HCT116 (cell line): ENCODE measurements at regions not wholly inside any gene's neighbourhood (a gene's known extent, or its start where the extent isn't known, plus 50 kb on each side); places are given as distances from the start of the nearest gene placed in this dataset.

Source experiments
- ATAC-seq: fragments of 200-7000 bp; cut with Tn5 transposase; 2 replicates; pipeline ENCODE4 v1.9.1; 2020; ENCODE audit warnings: mild to moderate bottlenecking, moderate library complexity
- BruUV-seq: library from RNA; stranded (reverse); fragments of 400-500 nt; replicated peaks from 2 replicates; lab custom pipeline; 2021; lab: Mats Ljungman, UMichigan
- CTCF ChIA-PET: fragments of 300-600 bp; sonication (Branson Sonifier 250); formaldehyde crosslinking; loops from one replicate; lab custom pipeline; 2021; ENCODE audit warnings: antibody characterized with exemption; lab: Charles Lee
- POLR2A ChIA-PET: fragments of 300-600, 350-600 bp; sonication (Branson Sonifier 250); formaldehyde crosslinking; loops from one replicate; lab custom pipeline; 2021; ENCODE audit warnings: antibody characterized with exemption; lab: Charles Lee
- RAD21 ChIA-PET, 2 experiments: fragments of 300-600 bp; sonication (Branson Sonifier 250); formaldehyde crosslinking; loops; one replicate each; lab custom pipeline; 2023; ENCODE audit warnings: low total read pairs in 2 of 2; ENCODE audit not compliant: uncharacterized antibody in 2 of 2, unreplicated experiment in 2 of 2, low non-redundant PET in 1 of 2; lab: Charles Lee
- DNase-seq: peaks from one replicate; pipeline ENCODE4 v3.0.0-alpha.2; 2010; ENCODE audit warnings: low read depth, low spot score
- H2AFZ ChIP-seq: fragments of 200-600 bp; shearing (Covaris generic), sonication (generic); 2 replicates; pipeline ENCODE4 v1.6.1; 2017; ENCODE audit warnings: low read depth, mixed run types, mixed read lengths, antibody characterized with exemption, low read length; ENCODE audit not compliant: poor library complexity, severe bottlenecking
- H3K27ac ChIP-seq: 2 replicates; pipeline ENCODE4 v1.5.1; 2012; ENCODE audit warnings: low read depth, low read length
- H3K27me3 ChIP-seq: fragments of 200-600 bp; sonication (generic); 2 replicates; pipeline ENCODE4 v1.6.1; 2016; ENCODE audit warnings: mixed run types, low read length, mixed read lengths; ENCODE audit not compliant: insufficient read depth
- H3K36me3 ChIP-seq, 2 experiments: fragments of 200-500 bp in 1 of 2; fragments of 200-600 bp in 1 of 2; sonication (Bioruptor generic) in 1 of 2; sonication (generic) in 1 of 2; 2 replicates each; pipeline versions ENCODE4 v1.5.1 to v1.6.1; 2014 to 2016; ENCODE audit warnings: low read length in 2 of 2, inconsistent platforms in 1 of 2, mixed read lengths in 1 of 2, mixed run types in 1 of 2; ENCODE audit not compliant: insufficient read depth in 2 of 2, control insufficient read depth in 1 of 2
- H3K4me1 ChIP-seq, 2 experiments: fragments of 200-600 bp in 1 of 2; sonication (generic) in 1 of 2; 2 replicates each; pipeline versions ENCODE4 v1.5.1 to v1.6.1; 2012 to 2017; ENCODE audit warnings: low read length in 2 of 2, inconsistent platforms in 1 of 2, mild to moderate bottlenecking in 1 of 2, mixed read lengths in 1 of 2, mixed run types in 1 of 2, moderate library complexity in 1 of 2; ENCODE audit not compliant: insufficient read depth in 2 of 2, control insufficient read depth in 1 of 2
- H3K4me2 ChIP-seq: fragments of 200-600 bp; sonication (generic); 2 replicates; pipeline ENCODE4 v1.6.1; 2017; ENCODE audit warnings: mixed run types, low read length, mixed read lengths
- H3K4me3 ChIP-seq, 2 experiments: fragments of 200-600 bp in 1 of 2; sonication (generic) in 1 of 2; replicated peaks in 1 of 2; 2 replicates each; pipeline ENCODE4 v1.5.1; 2011 to 2016; ENCODE audit warnings: low read length in 2 of 2, control low read depth in 1 of 2, low read depth in 1 of 2, mild to moderate bottlenecking in 1 of 2, mixed read lengths in 1 of 2, mixed run types in 1 of 2
- H3K79me2 ChIP-seq: fragments of 200-600 bp; sonication (generic); 2 replicates; pipeline ENCODE4 v1.6.1; 2017; ENCODE audit warnings: mild to moderate bottlenecking, mixed run types, low read length, moderate library complexity, mixed read lengths; ENCODE audit not compliant: insufficient read depth
- H3K9ac ChIP-seq: fragments of 200-600 bp; sonication (generic); 2 replicates; pipeline ENCODE4 v1.6.1; 2016; ENCODE audit warnings: low read length, mixed read lengths
- H3K9me2 ChIP-seq: fragments of 200-600 bp; sonication (generic), shearing (Covaris generic); 2 replicates; pipeline ENCODE4 v1.6.1; 2017; ENCODE audit warnings: mixed run types, mild to moderate bottlenecking, moderate library complexity; ENCODE audit not compliant: insufficient read depth
- H3K9me3 ChIP-seq, 2 experiments: fragments of 200-500 bp in 1 of 2; fragments of 200-600 bp in 1 of 2; sonication (Bioruptor generic) in 1 of 2; sonication (generic) in 1 of 2; 2 replicates each; pipeline ENCODE4 v1.6.1; 2014 to 2017; ENCODE audit warnings: low read length in 2 of 2, mixed read lengths in 2 of 2, inconsistent platforms in 1 of 2, low read depth in 1 of 2, mild to moderate bottlenecking in 1 of 2, mixed run types in 1 of 2, moderate library complexity in 1 of 2; ENCODE audit not compliant: control insufficient read depth in 1 of 2, insufficient read depth in 1 of 2
- H4K20me1 ChIP-seq: fragments of 200-600 bp; sonication (generic), shearing (Covaris generic); 2 replicates; pipeline ENCODE4 v1.6.1; 2017; ENCODE audit warnings: mixed run types, mild to moderate bottlenecking, moderate library complexity; ENCODE audit not compliant: insufficient read depth
- CBX3 ChIP-seq: IDR thresholded peaks from 2 replicates; pipeline ENCODE4 v1.6.1; 2012; ENCODE audit warnings: low read depth
- CEBPB ChIP-seq: IDR thresholded peaks from 2 replicates; pipeline ENCODE4 v1.6.1; 2012; ENCODE audit warnings: low read depth
- CTCF ChIP-seq, 3 experiments: fragments of 200-600 bp in 1 of 3; sonication (generic) in 1 of 3; IDR thresholded peaks in 2 of 3; conservative IDR thresholded peaks in 1 of 3; 2 replicates each; pipeline ENCODE4 v1.5.1; 2012 to 2017; ENCODE audit warnings: low read depth in 2 of 3, low read length in 2 of 3, antibody characterized with exemption in 1 of 3, borderline replicate concordance in 1 of 3, control low read depth in 1 of 3, mild to moderate bottlenecking in 1 of 3, mixed read lengths in 1 of 3, mixed run types in 1 of 3, moderate library complexity in 1 of 3; ENCODE audit not compliant: insufficient read depth in 1 of 3
- EGR1 ChIP-seq: IDR thresholded peaks from 2 replicates; pipeline ENCODE4 v1.6.1; 2012; ENCODE audit warnings: low read depth
- ELF1 ChIP-seq: IDR thresholded peaks from 2 replicates; pipeline ENCODE4 v1.6.1; 2012; ENCODE audit warnings: low read depth, borderline replicate concordance
- EZH2 ChIP-seq: fragments of 200-600 bp; sonication (generic); IDR thresholded peaks from 2 replicates; pipeline ENCODE4 v1.6.1; 2017; ENCODE audit warnings: antibody characterized with exemption, mixed run types
- EZH2phosphoT487 ChIP-seq: fragments of 200-600 bp; IDR thresholded peaks from 2 replicates; pipeline ENCODE4 v1.6.1; 2018; ENCODE audit warnings: antibody characterized with exemption, borderline replicate concordance
- FOSL1 ChIP-seq: IDR thresholded peaks from 2 replicates; pipeline ENCODE4 v1.6.1; 2012; ENCODE audit warnings: low read depth
- JUND ChIP-seq: IDR thresholded peaks from 2 replicates; pipeline ENCODE4 v1.6.1; 2012
- MAX ChIP-seq: IDR thresholded peaks from 2 replicates; pipeline ENCODE4 v1.6.1; 2012
- POLR2A ChIP-seq: IDR thresholded peaks from 2 replicates; pipeline ENCODE4 v1.7.0; 2011; ENCODE audit warnings: borderline replicate concordance; ENCODE audit not compliant: insufficient read depth, insufficient read length; ENCODE audit errors: extremely low read depth
- POLR2AphosphoS5 ChIP-seq: IDR thresholded peaks from 2 replicates; pipeline ENCODE4 v1.6.1; 2011; ENCODE audit warnings: mild to moderate bottlenecking, low read depth, low read length, moderate library complexity
- RAD21 ChIP-seq: IDR thresholded peaks from 2 replicates; pipeline ENCODE4 v1.6.1; 2012; ENCODE audit warnings: low read depth, mild to moderate bottlenecking
- SIN3A ChIP-seq: IDR thresholded peaks from 2 replicates; pipeline ENCODE4 v1.6.1; 2012; ENCODE audit warnings: low read depth
- SP1 ChIP-seq: IDR thresholded peaks from 2 replicates; pipeline ENCODE4 v1.6.1; 2012; ENCODE audit warnings: low read depth
- SRF ChIP-seq: IDR thresholded peaks from 2 replicates; pipeline ENCODE4 v1.6.1; 2012; ENCODE audit warnings: low read depth
- TCF7L2 ChIP-seq: IDR thresholded peaks from 2 replicates; pipeline ENCODE4 v1.7.0; 2011; ENCODE audit warnings: borderline replicate concordance, inconsistent platforms; ENCODE audit not compliant: insufficient read depth, insufficient read length; ENCODE audit errors: extremely low read depth
- YY1 ChIP-seq: IDR thresholded peaks from 2 replicates; pipeline ENCODE4 v1.6.1; 2011; ENCODE audit warnings: low read length, low read depth, moderate library complexity, mild to moderate bottlenecking; ENCODE audit not compliant: insufficient replicate concordance; ENCODE audit errors: extremely low read depth
- ZFX ChIP-seq: fragments of 450-650 bp; IDR thresholded peaks from 2 replicates; pipeline ENCODE4 v1.6.1; 2017
- ZNF274 ChIP-seq: fragments of 200-500 bp; sonication (Bioruptor generic); IDR thresholded peaks from 2 replicates; pipeline ENCODE4 v1.6.1; 2014; ENCODE audit warnings: mild to moderate bottlenecking, low read depth, low read length, inconsistent platforms
- intact Hi-C: fragments of 100-400 bp; cut with micrococcal nuclease; formaldehyde crosslinking; loops from 2 replicates; pipeline ENCODE4 v1.10.0; 2022

- RAD21 ChIA-PET: no interaction called here
- POLR2A ChIA-PET: interaction anchor here (0.5 to 3.5 kb wide), 5 partner anchors 88 to 111 kb away, joined by 3 to 16 read pairs (median 5); partner anchors contain the start of gene SERTAD2
- DNase-seq (no peak), ATAC-seq (no peak)
- Histone ChIP-seq H3K9ac (peak overlapping the region; percentile 74), H2AFZ (no peak overlapping the region), H3K4me1 (peaks cover 30 to 60% of the 10 kb centered on the region in 2 experiments), H3K27me3 (no peaks in the 10 kb centered on the region), H3K9me2 (no peaks in the 10 kb centered on the region), H3K36me3 (no peaks in the 10 kb centered on the region), H3K4me2 (peak overlapping the region; percentile 82), H4K20me1 (no peaks in the 10 kb centered on the region), H3K27ac (peak overlapping the region; percentile 75; the same call in 1 of the 2 replicates), H3K9me3 (no peaks in the 10 kb centered on the region), H3K79me2 (peaks cover 63% of the 10 kb centered on the region), H3K4me3 (peak overlapping the region in 1 of 2 experiments; percentile 67; a peak in 1 of 4 replicates)
- TF ChIP-seq SP1: no peak
- no peak for TF ChIP-seq EZH2
- TF ChIP-seq SIN3A: 0 out of 2 replicates have a peak, but pooled peaks have one; percentile 17
- TF ChIP-seq SRF: no peak
- no TSS peak for BruUV-seq
- CTCF ChIA-PET: no interaction called here
- intact Hi-C loops: no loop called here
Observed at GRCh38 chr2:64748561-64748960, 94.8 kb upstream of the SERTAD2 start.

- H3K4me1 ChIP-seq: peaks cover 36 to 68% of the 10 kb centered on the region in 2 experiments
- RAD21 ChIA-PET: interaction anchor here (0.6 kb wide), 2 partner anchors 56 to 83 kb away, joined by 3 to 4 read pairs; no protein-coding TSS in a partner anchor
- TF ChIP-seq ZNF274 (no peak), POLR2A (no peak), SIN3A (no peak), FOSL1 (no peak), POLR2AphosphoS5 (no peak), JUND (no peak), EGR1 (no peak), TCF7L2 (no peak), EZH2phosphoT487 (no peak), SRF (no peak), ELF1 (no peak), MAX (no peak), ZFX (no peak), RAD21 (no peak; the same call in 1 of the 2 replicates), CEBPB (no peak; the same call in 1 of the 2 replicates), CTCF (IDR thresholded peaks at IDR 0.05 in 2 of 3, conservative IDR thresholded peaks at IDR 0.05 in 1 of 3; ENCODE audit: borderline replicate concordance in 1 of 3, insufficient read depth in 1 of 3, low read depth in 2 of 3, low read length in 2 of 3) (no peak), YY1 (no peak), CBX3 (no peak)
- H3K9me2 ChIP-seq: no peaks in the 10 kb centered on the region
- no peak for ATAC-seq
- DNase-seq: no peak
- intact Hi-C loops: no loop called here
- peak overlapping the region; percentile 75 for H3K27ac ChIP-seq
- H3K9ac ChIP-seq: peak overlapping the region; percentile 74
- no peaks in the 10 kb centered on the region for H4K20me1 ChIP-seq
- CTCF ChIA-PET: interaction anchor here (0.7 to 1.0 kb wide), 3 partner anchors 78 to 94 kb away, joined by 3 read pairs; no protein-coding TSS in a partner anchor
- no peak overlapping the region for H2AFZ ChIP-seq
- BruUV-seq: no TSS peak
- H3K4me3 ChIP-seq: peak overlapping the region; percentile 67 to 71
- peak overlapping the region; percentile 82 for H3K4me2 ChIP-seq
- no peaks in the 10 kb centered on the region for H3K27me3 ChIP-seq
- POLR2A ChIA-PET: interaction anchor here (0.6 to 3.5 kb wide), 9 partner anchors 12 to 115 kb away, joined by 3 to 21 read pairs (median 7); partner anchors contain the start of gene SERTAD2
- H3K36me3 ChIP-seq: no peaks in the 10 kb centered on the region
- H3K9me3 ChIP-seq: no peaks in the 10 kb centered on the region
- peaks cover 54% of the 10 kb centered on the region for H3K79me2 ChIP-seq
Observed at GRCh38 chr2:64749446-64749845, 95.7 kb upstream of the SERTAD2 start.
